SH-SY5Y (cell line): ENCODE measurements at regions not wholly inside any gene's neighbourhood (a gene's known extent, or its start where the extent isn't known, plus 50 kb on each side); places are given as distances from the start of the nearest gene placed in this dataset.

ENCODE experiments used
- GATA2 ChIP-seq: IDR thresholded peaks from 2 replicates; pipeline ENCODE4 v1.6.1; 2011; ENCODE audit warnings: mild to moderate bottlenecking, low read depth, low read length
- GATA3 ChIP-seq: IDR thresholded peaks from 2 replicates; pipeline ENCODE4 v1.6.1; 2011; ENCODE audit warnings: low read depth, mild to moderate bottlenecking, low read length, moderate library complexity

- TF ChIP-seq GATA3 (no peak), GATA2 (no peak)
Measured at GRCh38 chr12:67533159-67533558, 115.4 kb upstream of the DYRK2 start.
